Retinal pigment epithelial cell (primary cell): ENCODE measurements at regions not wholly inside any gene's neighbourhood (a gene's known extent, or its start where the extent isn't known, plus 50 kb on each side); places are given as distances from the start of the nearest gene placed in this dataset.

Experiments used
- DNase-seq: peaks from one replicate; pipeline ENCODE4 v3.0.0-alpha.2; 2010; ENCODE audit warnings: low read depth
- H3K4me3 ChIP-seq: 2 replicates; pipeline ENCODE4 v1.5.1; 2011; ENCODE audit warnings: mild to moderate bottlenecking, low read length, control low read depth, moderate library complexity
- TF ChIP-seq, protein P1 (sequence below): conservative IDR thresholded peaks from 2 replicates; pipeline ENCODE4 v1.5.1; 2011; ENCODE audit warnings: low read depth, low read length, control low read depth, inconsistent platforms

GRCh38 chr3:72213296-72214065, 428.5 kb upstream of the PROK2 start:
- DNase-seq: no peak
- H3K4me3 ChIP-seq: no peak overlapping the region
- TF ChIP-seq, protein P1, sequence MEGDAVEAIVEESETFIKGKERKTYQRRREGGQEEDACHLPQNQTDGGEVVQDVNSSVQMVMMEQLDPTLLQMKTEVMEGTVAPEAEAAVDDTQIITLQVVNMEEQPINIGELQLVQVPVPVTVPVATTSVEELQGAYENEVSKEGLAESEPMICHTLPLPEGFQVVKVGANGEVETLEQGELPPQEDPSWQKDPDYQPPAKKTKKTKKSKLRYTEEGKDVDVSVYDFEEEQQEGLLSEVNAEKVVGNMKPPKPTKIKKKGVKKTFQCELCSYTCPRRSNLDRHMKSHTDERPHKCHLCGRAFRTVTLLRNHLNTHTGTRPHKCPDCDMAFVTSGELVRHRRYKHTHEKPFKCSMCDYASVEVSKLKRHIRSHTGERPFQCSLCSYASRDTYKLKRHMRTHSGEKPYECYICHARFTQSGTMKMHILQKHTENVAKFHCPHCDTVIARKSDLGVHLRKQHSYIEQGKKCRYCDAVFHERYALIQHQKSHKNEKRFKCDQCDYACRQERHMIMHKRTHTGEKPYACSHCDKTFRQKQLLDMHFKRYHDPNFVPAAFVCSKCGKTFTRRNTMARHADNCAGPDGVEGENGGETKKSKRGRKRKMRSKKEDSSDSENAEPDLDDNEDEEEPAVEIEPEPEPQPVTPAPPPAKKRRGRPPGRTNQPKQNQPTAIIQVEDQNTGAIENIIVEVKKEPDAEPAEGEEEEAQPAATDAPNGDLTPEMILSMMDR: no peak

DNA sequence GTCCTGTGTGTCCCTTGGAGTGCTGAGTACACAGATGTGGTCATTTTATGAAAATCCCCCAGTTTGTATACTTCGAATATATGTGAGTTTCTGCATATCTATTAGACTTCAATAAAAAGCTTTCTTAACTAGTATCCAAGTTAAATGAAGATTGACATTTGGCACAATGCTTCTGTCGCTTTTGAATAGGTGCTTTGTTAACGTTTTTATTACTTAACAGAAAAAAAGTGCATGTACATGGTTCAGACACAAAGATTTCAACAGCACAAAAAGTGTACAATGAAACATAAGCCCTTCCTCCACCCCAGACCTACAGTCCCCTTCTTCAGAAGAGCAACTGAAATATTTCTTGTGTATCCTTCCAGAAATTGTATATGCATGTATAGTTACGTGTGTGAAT, 427.4 kb upstream of the PROK2 start:
- no peak overlapping the region for H3K4me3 ChIP-seq
- DNase-seq: no peak
- TF ChIP-seq, protein P1: no peak

DNA sequence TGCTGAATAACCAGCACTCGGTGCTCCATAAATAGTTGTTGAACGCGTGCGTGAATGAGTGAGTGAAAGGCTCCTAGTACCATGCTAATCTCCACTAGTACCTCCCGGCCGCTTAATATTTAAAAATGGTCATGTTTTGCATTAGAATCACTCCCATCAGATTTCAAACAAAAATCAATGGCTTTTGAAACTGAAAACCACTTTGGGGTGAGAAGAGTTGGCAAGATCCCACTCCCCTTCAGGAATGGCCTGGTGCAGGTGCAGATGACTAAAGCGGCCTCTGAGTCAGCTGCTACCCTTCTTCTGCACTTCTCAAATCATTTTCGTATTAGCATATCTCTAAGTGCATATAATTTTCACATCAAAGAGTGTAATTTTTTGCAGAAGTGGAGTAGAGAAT, 425.3 kb upstream of the PROK2 start:
- no peak for DNase-seq
- no peak overlapping the region for H3K4me3 ChIP-seq
- TF ChIP-seq, protein P1: no peak

GRCh38 chr3:72205297-72205826, 420.4 kb upstream of the PROK2 start:
- TF ChIP-seq, protein P1: no peak
- no peak overlapping the region for H3K4me3 ChIP-seq
- DNase-seq: no peak

DNA sequence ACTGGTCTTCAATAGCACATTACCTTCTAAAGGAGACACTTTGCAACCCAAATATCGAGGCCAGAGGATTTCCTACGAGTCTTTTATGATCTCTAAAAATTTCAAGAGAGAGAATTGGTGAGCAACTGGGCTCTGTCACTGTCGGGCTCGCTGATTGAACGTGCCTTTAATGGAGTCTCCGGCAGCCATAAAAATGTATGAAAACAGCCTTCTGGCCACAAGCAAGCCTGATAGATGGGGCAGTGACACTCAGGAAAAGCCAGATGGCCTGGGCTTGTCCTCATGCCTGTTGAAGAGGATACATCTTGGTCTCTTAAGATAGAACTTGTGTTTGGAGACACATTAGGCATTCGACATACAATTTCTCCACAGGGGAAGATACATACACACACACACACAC, 419.5 kb upstream of the PROK2 start:
- DNase-seq: no peak
- TF ChIP-seq, protein P1: no peak

GRCh38 chr3:72203613-72204349, 418.8 kb upstream of the PROK2 start:
- TF ChIP-seq, protein P1: no peak
- no peak for DNase-seq
- H3K4me3 ChIP-seq: no peak overlapping the region

More for the DNA sequence above, 419.5 kb upstream of the PROK2 start:
- H3K4me3 ChIP-seq: no peak overlapping the region
